Upper lobe of right lung (tissue), 1 donor: ENCODE measurements at regions not wholly inside any gene's neighbourhood (a gene's known extent, or its start where the extent isn't known, plus 50 kb on each side); places are given as distances from the start of the nearest gene placed in this dataset.
A peak's percentile ranks its signal among the peaks of the same experiment; 100 is the strongest.

Experiments used
- ATAC-seq: fragments of 200-7000 bp; cut with Tn5 transposase; one replicate; pipeline ENCODE4 v1.9.1; 2020; ENCODE audit warnings: mild to moderate bottlenecking, moderate library complexity
- DNase-seq: peaks from one replicate; pipeline ENCODE4 v3.0.0-alpha.2; 2020
- H3K27ac ChIP-seq: fragments of 200-600 bp; one replicate; pipeline ENCODE4 v1.8.0; 2022
- H3K27me3 ChIP-seq: fragments of 200-600 bp; one replicate; pipeline ENCODE4 v1.8.0; 2022; ENCODE audit warnings: mild to moderate bottlenecking
- H3K36me3 ChIP-seq: fragments of 200-600 bp; one replicate; pipeline ENCODE4 v1.8.0; 2022
- H3K4me1 ChIP-seq: fragments of 200-600 bp; one replicate; pipeline ENCODE4 v1.8.0; 2022
- H3K4me3 ChIP-seq: fragments of 200-600 bp; one replicate; pipeline ENCODE4 v1.8.0; 2022; ENCODE audit warnings: mild to moderate bottlenecking
- H3K9me3 ChIP-seq: fragments of 200-600 bp; one replicate; pipeline ENCODE4 v1.8.0; 2022
- CTCF ChIP-seq: fragments of 200-600 bp; IDR thresholded peaks from one replicate; pipeline ENCODE4 v1.8.0; 2022; ENCODE audit warnings: antibody characterized with exemption
- intact Hi-C: fragments of 100-400 bp; cut with DNase I; formaldehyde crosslinking; loops from one replicate; pipeline ENCODE4 v1.11.0; 2022
- donor health status: DM: no; HTN: yes; CAD: no; lungs with severe emphysema.

- Histone ChIP-seq H3K4me3 (no peak overlapping the region), H3K4me1 (no peaks in the 10 kb centered on the region), H3K27me3 (no peaks in the 10 kb centered on the region), H3K27ac (no peak overlapping the region), H3K9me3 (no peaks in the 10 kb centered on the region), H3K36me3 (no peaks in the 10 kb centered on the region)
- intact Hi-C loops = no loop called here
- TF ChIP-seq CTCF = no peak
- no peak for DNase-seq
- peak; percentile 21 for ATAC-seq
Measured at GRCh38 chr10:111131168-111131799, 54.5 kb downstream of the ADRA2A start.

GRCh38 chr10:111137007-111137406, 60.2 kb downstream of the ADRA2A start:
- no peak for DNase-seq
- no peaks in the 10 kb centered on the region for H3K4me1 ChIP-seq
- H3K36me3 ChIP-seq = no peaks in the 10 kb centered on the region
- intact Hi-C loops = no loop called here
- TF ChIP-seq CTCF = no peak
- ATAC-seq = peak; percentile 69
- H3K9me3 ChIP-seq = no peaks in the 10 kb centered on the region
- no peaks in the 10 kb centered on the region for H3K27me3 ChIP-seq
- no peak overlapping the region for H3K4me3 ChIP-seq
- H3K27ac ChIP-seq = no peak overlapping the region

GRCh38 chr10:111137587-111137986, 60.8 kb downstream of the ADRA2A start:
- Histone ChIP-seq H3K27ac (no peak overlapping the region), H3K27me3 (no peaks in the 10 kb centered on the region), H3K9me3 (no peaks in the 10 kb centered on the region), H3K36me3 (no peaks in the 10 kb centered on the region), H3K4me1 (no peaks in the 10 kb centered on the region), H3K4me3 (no peak overlapping the region)
- DNase-seq = no peak
- TF ChIP-seq CTCF = no peak
- intact Hi-C loops = no loop called here
- no peak for ATAC-seq

GRCh38 chr10:111138544-111138943, 61.7 kb downstream of the ADRA2A start:
- Histone ChIP-seq H3K4me3 (no peak overlapping the region), H3K27me3 (no peaks in the 10 kb centered on the region), H3K27ac (no peak overlapping the region), H3K36me3 (no peaks in the 10 kb centered on the region), H3K4me1 (no peaks in the 10 kb centered on the region), H3K9me3 (no peaks in the 10 kb centered on the region)
- no peak for TF ChIP-seq CTCF
- DNase-seq (no peak), ATAC-seq (no peak)
- intact Hi-C loops = no loop called here

GRCh38 chr10:111139567-111139966, 62.7 kb downstream of the ADRA2A start:
- Histone ChIP-seq H3K4me3 (no peak overlapping the region), H3K36me3 (no peaks in the 10 kb centered on the region), H3K27ac (no peak overlapping the region), H3K27me3 (no peaks in the 10 kb centered on the region), H3K9me3 (no peaks in the 10 kb centered on the region), H3K4me1 (no peaks in the 10 kb centered on the region)
- ATAC-seq (no peak), DNase-seq (no peak)
- intact Hi-C loops = no loop called here
- no peak for TF ChIP-seq CTCF
